BE2C (cell line): ENCODE measurements at regions not wholly inside any gene's neighbourhood (a gene's known extent, or its start where the extent isn't known, plus 50 kb on each side); places are given as distances from the start of the nearest gene placed in this dataset.

ENCODE experiments used
- DNase-seq: peaks from one replicate; pipeline ENCODE4 v3.0.0-alpha.2; 2020
- H3K27me3 ChIP-seq: fragments of 250-450 bp; sonication (Bioruptor Pico); 2 replicates; pipeline ENCODE4 v1.5.1; 2020; ENCODE audit warnings: mild to moderate bottlenecking
- H3K36me3 ChIP-seq: fragments of 250-450 bp; sonication (Bioruptor Pico); 2 replicates; pipeline ENCODE4 v1.5.1; 2020; ENCODE audit warnings: mild to moderate bottlenecking
- H3K4me1 ChIP-seq: fragments of 250-450 bp; sonication (Bioruptor Pico); 2 replicates; pipeline ENCODE4 v1.5.1; 2020
- H3K4me3 ChIP-seq: 2 replicates; pipeline ENCODE4 v1.5.1; 2011; ENCODE audit warnings: low read depth, low read length
- H3K9me3 ChIP-seq: fragments of 250-450 bp; sonication (Bioruptor Pico); 2 replicates; pipeline ENCODE4 v1.5.1; 2020
- CTCF ChIP-seq: IDR thresholded peaks from 2 replicates; pipeline ENCODE4 v1.5.1; 2012; ENCODE audit warnings: mild to moderate bottlenecking, low read depth, low read length

- Histone ChIP-seq H3K36me3 (no peaks in the 10 kb centered on the region), H3K27me3 (no peaks in the 10 kb centered on the region), H3K4me1 (no peaks in the 10 kb centered on the region), H3K9me3 (no peaks in the 10 kb centered on the region; the same call in 1 of the 2 replicates), H3K4me3 (no peak overlapping the region)
- DNase-seq: no peak
- no peak for TF ChIP-seq CTCF
Observed at GRCh38 chr5:123746683-123747360, 234.8 kb downstream of the CSNK1G3 start.

GRCh38 chr5:123743990-123744583 is 232.1 kb downstream of the CSNK1G3 start:
- no peaks in the 10 kb centered on the region; the same call in 1 of the 2 replicates for H3K9me3 ChIP-seq
- H3K4me1 ChIP-seq: no peaks in the 10 kb centered on the region
- no peak for TF ChIP-seq CTCF
- no peak for DNase-seq
- no peak overlapping the region for H3K4me3 ChIP-seq
- H3K27me3 ChIP-seq: no peaks in the 10 kb centered on the region
- H3K36me3 ChIP-seq: no peaks in the 10 kb centered on the region

- Histone ChIP-seq H3K36me3 (no peaks in the 10 kb centered on the region), H3K9me3 (no peaks in the 10 kb centered on the region), H3K4me1 (no peaks in the 10 kb centered on the region), H3K4me3 (no peak overlapping the region), H3K27me3 (no peaks in the 10 kb centered on the region)
- no peak for DNase-seq
- no peak for TF ChIP-seq CTCF
Observed at GRCh38 chr5:123735384-123735783, 223.4 kb downstream of the CSNK1G3 start.

GRCh38 chr5:123732257-123732656 is 220.3 kb downstream of the CSNK1G3 start:
- Histone ChIP-seq H3K4me1 (no peaks in the 10 kb centered on the region), H3K9me3 (no peaks in the 10 kb centered on the region), H3K27me3 (no peaks in the 10 kb centered on the region), H3K4me3 (no peak overlapping the region), H3K36me3 (no peaks in the 10 kb centered on the region)
- no peak for TF ChIP-seq CTCF
- no peak for DNase-seq

GRCh38 chr5:123722451-123722850 is 210.5 kb downstream of the CSNK1G3 start:
- Histone ChIP-seq H3K4me1 (no peaks in the 10 kb centered on the region), H3K27me3 (no peaks in the 10 kb centered on the region), H3K4me3 (no peak overlapping the region), H3K9me3 (no peaks in the 10 kb centered on the region), H3K36me3 (no peaks in the 10 kb centered on the region)
- TF ChIP-seq CTCF: no peak
- no peak for DNase-seq

GRCh38 chr5:123721675-123722276 is 209.8 kb downstream of the CSNK1G3 start:
- Histone ChIP-seq H3K36me3 (no peaks in the 10 kb centered on the region), H3K9me3 (no peaks in the 10 kb centered on the region), H3K4me1 (no peaks in the 10 kb centered on the region), H3K4me3 (no peak overlapping the region), H3K27me3 (no peaks in the 10 kb centered on the region)
- no peak for DNase-seq
- no peak for TF ChIP-seq CTCF
